T-helper 22 cell (primary cell): ENCODE measurements at regions not wholly inside any gene's neighbourhood (a gene's known extent, or its start where the extent isn't known, plus 50 kb on each side); places are given as distances from the start of the nearest gene placed in this dataset.

Experiments used
- DNase-seq: peaks from one replicate; pipeline ENCODE4 v3.0.0-alpha.2; 2020; ENCODE audit warnings: low read depth

GRCh38 chr14:36465178-36465577 is 54.9 kb downstream of the NKX2-1 start:
- no peak for DNase-seq

GRCh38 chr14:36462890-36463289 is 57.1 kb downstream of the NKX2-1 start:
- DNase-seq, result no peak

- no peak for DNase-seq
Observed at GRCh38 chr14:36455241-36455627, 64.8 kb downstream of the NKX2-1 start.

GRCh38 chr14:36454599-36455240 is 65.3 kb downstream of the NKX2-1 start:
- DNase-seq, result no peak

GRCh38 chr14:36452860-36453259 is 67.2 kb downstream of the NKX2-1 start:
- DNase-seq, result no peak

GRCh38 chr14:36451310-36452065 is 68.5 kb downstream of the NKX2-1 start:
- no peak for DNase-seq

- no peak for DNase-seq
Observed at GRCh38 chr14:36450550-36450949, 69.5 kb downstream of the NKX2-1 start.

- no peak for DNase-seq
Observed at GRCh38 chr14:36449903-36450302, 70.1 kb downstream of the NKX2-1 start.

- no peak for DNase-seq
Observed at GRCh38 chr14:36443374-36443773, 76.7 kb downstream of the NKX2-1 start.

GRCh38 chr14:36442824-36443241 is 77.2 kb downstream of the NKX2-1 start:
- DNase-seq, result no peak

GRCh38 chr14:36441283-36441682 is 78.7 kb downstream of the NKX2-1 start:
- DNase-seq, result no peak

- no peak for DNase-seq
Observed at GRCh38 chr14:36439766-36440165, 80.3 kb downstream of the NKX2-1 start.

- no peak for DNase-seq
Observed at GRCh38 chr14:36438883-36439282, 81.1 kb downstream of the NKX2-1 start.

GRCh38 chr14:36430662-36431084 is 89.4 kb downstream of the NKX2-1 start:
- no peak for DNase-seq

- DNase-seq, result no peak
Observed at GRCh38 chr14:36430169-36430568, 89.9 kb downstream of the NKX2-1 start.

- DNase-seq, result no peak
Observed at GRCh38 chr14:36429692-36430091, 90.3 kb downstream of the NKX2-1 start.

GRCh38 chr14:36428350-36428749 is 91.7 kb downstream of the NKX2-1 start:
- DNase-seq, result no peak

GRCh38 chr14:36426836-36427235 is 93.2 kb downstream of the NKX2-1 start:
- no peak for DNase-seq

- no peak for DNase-seq
Observed at GRCh38 chr14:36426113-36426512, 93.9 kb downstream of the NKX2-1 start.

GRCh38 chr14:36424478-36425102 is 95.4 kb downstream of the NKX2-1 start:
- DNase-seq, result no peak

GRCh38 chr14:36423430-36423829 is 96.6 kb downstream of the NKX2-1 start:
- no peak for DNase-seq

GRCh38 chr14:36420149-36420687 is 99.8 kb upstream of the MBIP start:
- DNase-seq, result no peak

- no peak for DNase-seq
Observed at GRCh38 chr14:36418937-36419336, 98.5 kb upstream of the MBIP start.
